Activated CD4-positive, alpha-beta T cell treated with anti-CD3 and anti-CD28 coated beads, Interleukin-2, amount 50 U/mL, for 1 hour (primary cell): ENCODE measurements at regions not wholly inside any gene's neighbourhood (a gene's known extent, or its start where the extent isn't known, plus 50 kb on each side); places are given as distances from the start of the nearest gene placed in this dataset.

ENCODE experiments used
- DNase-seq: peaks from one replicate; pipeline ENCODE4 v3.0.0-alpha.2; 2020

GRCh38 chr9:129396365-129396708 lies 218.3 kb upstream of the IER5L start:
- no peak for DNase-seq

GRCh38 chr9:129395633-129396364 lies 217.7 kb upstream of the IER5L start:
- DNase-seq, result no peak

- DNase-seq, result no peak
These were observed 216.8 kb upstream of the IER5L start for GRCh38 chr9:129394886-129395279.

- no peak for DNase-seq
These were observed 216.2 kb upstream of the IER5L start for GRCh38 chr9:129394061-129394885.

GRCh38 chr9:129393064-129393463 lies 215.0 kb upstream of the IER5L start:
- DNase-seq, result no peak

GRCh38 chr9:129392093-129392541 lies 214.1 kb upstream of the IER5L start:
- DNase-seq, result no peak

- DNase-seq, result no peak
These were observed 213.2 kb upstream of the IER5L start for GRCh38 chr9:129391221-129391661.

GRCh38 chr9:129390541-129390940 lies 212.5 kb upstream of the IER5L start:
- no peak for DNase-seq

GRCh38 chr9:129387822-129388221 lies 209.8 kb upstream of the IER5L start:
- DNase-seq, result no peak

GRCh38 chr9:129386812-129387177 lies 208.7 kb upstream of the IER5L start:
- DNase-seq, result no peak

- DNase-seq, result no peak
These were observed 207.3 kb upstream of the IER5L start for GRCh38 chr9:129385211-129385934.

- no peak for DNase-seq
These were observed 206.6 kb upstream of the IER5L start for GRCh38 chr9:129384491-129385210.

GRCh38 chr9:129383561-129384490 lies 205.8 kb upstream of the IER5L start:
- DNase-seq, result peak; percentile 68

GRCh38 chr9:129383019-129383560 lies 205.0 kb upstream of the IER5L start:
- no peak for DNase-seq

GRCh38 chr9:129382281-129383018 lies 204.4 kb upstream of the IER5L start:
- no peak for DNase-seq

- DNase-seq, result no peak
These were observed 203.5 kb upstream of the IER5L start for GRCh38 chr9:129381481-129381957.

- no peak for DNase-seq
These were observed 202.9 kb upstream of the IER5L start for GRCh38 chr9:129380961-129381401.

GRCh38 chr9:129379886-129380285 lies 201.8 kb upstream of the IER5L start:
- no peak for DNase-seq

GRCh38 chr9:129379181-129379836 lies 201.2 kb upstream of the IER5L start:
- no peak for DNase-seq
